ENCODE measurements at regions not wholly inside any gene's neighbourhood (a gene's known extent, or its start where the extent isn't known, plus 50 kb on each side); places are given as distances from the start of the nearest gene placed in this dataset.
"Not testable (repeated sequence)": the region's sequence is repeated elsewhere in the genome, so short reads cannot be mapped to it uniquely, and the experiment has no call there.

- no peak for DNase-seq (ENCODE audit: low read depth)
These were observed 1140.0 kb downstream of the TMEM121 start for GRCh38 chr14:106666341-106666740.

- no peak for DNase-seq (ENCODE audit: low read depth)
These were observed 1143.6 kb downstream of the TMEM121 start for GRCh38 chr14:106670011-106670410.

- not testable (repeated sequence) for DNase-seq (ENCODE audit: low read depth)
These were observed 1147.7 kb downstream of the TMEM121 start for GRCh38 chr14:106674093-106674492.

- DNase-seq (ENCODE audit: low read depth), result peak; percentile 41
These were observed 1148.2 kb downstream of the TMEM121 start for GRCh38 chr14:106674509-106675125.

- DNase-seq (ENCODE audit: low read depth), result not testable (repeated sequence)
These were observed 1149.3 kb downstream of the TMEM121 start for GRCh38 chr14:106675716-106676115.

- no peak for DNase-seq (ENCODE audit: low read depth)
These were observed 1153.4 kb downstream of the TMEM121 start for GRCh38 chr14:106679776-106680175.

- DNase-seq (ENCODE audit: low read depth), result no peak
These were observed 1154.8 kb downstream of the TMEM121 start for GRCh38 chr14:106681161-106681560.

GRCh38 chr14:106681568-106681967 is 1155.2 kb downstream of the TMEM121 start:
- DNase-seq (ENCODE audit: low read depth), result no peak

GRCh38 chr14:106683631-106684030 is 1157.2 kb downstream of the TMEM121 start:
- DNase-seq (ENCODE audit: low read depth), result no peak

- no peak for DNase-seq (ENCODE audit: low read depth)
These were observed 1160.2 kb downstream of the TMEM121 start for GRCh38 chr14:106686533-106686932.

- DNase-seq (ENCODE audit: low read depth), result no peak
These were observed 1164.0 kb downstream of the TMEM121 start for GRCh38 chr14:106690333-106690891.

GRCh38 chr14:106691601-106692291 is 1165.4 kb downstream of the TMEM121 start:
- peak; percentile 20 for DNase-seq (ENCODE audit: low read depth)

- peak; percentile 57 for DNase-seq (ENCODE audit: low read depth)
These were observed 1168.4 kb downstream of the TMEM121 start for GRCh38 chr14:106694638-106695393.

- not testable (repeated sequence) for DNase-seq (ENCODE audit: low read depth)
These were observed 1172.4 kb downstream of the TMEM121 start for GRCh38 chr14:106698620-106699267.

- DNase-seq (ENCODE audit: low read depth), result not testable (repeated sequence)
These were observed 1177.3 kb downstream of the TMEM121 start for GRCh38 chr14:106703651-106704050.

GRCh38 chr14:106706488-106706887 is 1180.1 kb downstream of the TMEM121 start:
- DNase-seq (ENCODE audit: low read depth), result not testable (repeated sequence)

- DNase-seq (ENCODE audit: low read depth), result not testable (repeated sequence)
These were observed 1183.8 kb downstream of the TMEM121 start for GRCh38 chr14:106710187-106710586.

- not testable (repeated sequence) for DNase-seq (ENCODE audit: low read depth)
These were observed 1186.1 kb downstream of the TMEM121 start for GRCh38 chr14:106712513-106712912.

- not testable (repeated sequence) for DNase-seq (ENCODE audit: low read depth)
These were observed 1188.4 kb downstream of the TMEM121 start for GRCh38 chr14:106714446-106715428.

- DNase-seq (ENCODE audit: low read depth), result not testable (repeated sequence)
These were observed 1191.2 kb downstream of the TMEM121 start for GRCh38 chr14:106717544-106717943.

GRCh38 chr14:106719880-106720279 is 1193.5 kb downstream of the TMEM121 start:
- not testable (repeated sequence) for DNase-seq (ENCODE audit: low read depth)
